ENCODE measurements at regions not wholly inside any gene's neighbourhood (a gene's known extent, or its start where the extent isn't known, plus 50 kb on each side); places are given as distances from the start of the nearest gene placed in this dataset.

GRCh38 chr6:139847457-139847813 lies 473.0 kb upstream of the CITED2 start:
- no peaks in the 10 kb centered on the region for H3F3A ChIP-seq (ENCODE audit: insufficient read depth, low read length)
- H3K4me3 ChIP-seq (ENCODE audit: low read length) = no peak overlapping the region
- H4K20me1 ChIP-seq (ENCODE audit: insufficient read depth, low read length) = no peaks in the 10 kb centered on the region
- H3K9ac ChIP-seq (ENCODE audit: low read length) = no peak overlapping the region
- H3K27me3 ChIP-seq (replicated peaks; ENCODE audit: insufficient read depth, low read length) = no peaks in the 10 kb centered on the region
- H3K9me3 ChIP-seq (replicated peaks; ENCODE audit: insufficient read depth, low read length) = no peaks in the 10 kb centered on the region
- H3K36me3 ChIP-seq (replicated peaks; ENCODE audit: insufficient read depth, low read length) = no peaks in the 10 kb centered on the region
- TF ChIP-seq, protein P1, sequence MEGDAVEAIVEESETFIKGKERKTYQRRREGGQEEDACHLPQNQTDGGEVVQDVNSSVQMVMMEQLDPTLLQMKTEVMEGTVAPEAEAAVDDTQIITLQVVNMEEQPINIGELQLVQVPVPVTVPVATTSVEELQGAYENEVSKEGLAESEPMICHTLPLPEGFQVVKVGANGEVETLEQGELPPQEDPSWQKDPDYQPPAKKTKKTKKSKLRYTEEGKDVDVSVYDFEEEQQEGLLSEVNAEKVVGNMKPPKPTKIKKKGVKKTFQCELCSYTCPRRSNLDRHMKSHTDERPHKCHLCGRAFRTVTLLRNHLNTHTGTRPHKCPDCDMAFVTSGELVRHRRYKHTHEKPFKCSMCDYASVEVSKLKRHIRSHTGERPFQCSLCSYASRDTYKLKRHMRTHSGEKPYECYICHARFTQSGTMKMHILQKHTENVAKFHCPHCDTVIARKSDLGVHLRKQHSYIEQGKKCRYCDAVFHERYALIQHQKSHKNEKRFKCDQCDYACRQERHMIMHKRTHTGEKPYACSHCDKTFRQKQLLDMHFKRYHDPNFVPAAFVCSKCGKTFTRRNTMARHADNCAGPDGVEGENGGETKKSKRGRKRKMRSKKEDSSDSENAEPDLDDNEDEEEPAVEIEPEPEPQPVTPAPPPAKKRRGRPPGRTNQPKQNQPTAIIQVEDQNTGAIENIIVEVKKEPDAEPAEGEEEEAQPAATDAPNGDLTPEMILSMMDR (IDR thresholded peaks at IDR 0.05; ENCODE audit: low read length) = no peak
- TF ChIP-seq EZH2 (optimal IDR thresholded peaks at IDR 0.05; ENCODE audit: low read depth, low read length) (no peak), EZH2phosphoT487 (IDR thresholded peaks at IDR 0.05; ENCODE audit: low read length) (no peak)
- H3K4me2 ChIP-seq (ENCODE audit: low read depth, low read length) = no peak overlapping the region
- H3K9me2 ChIP-seq (replicated peaks; ENCODE audit: insufficient read depth, low read length) = no peaks in the 10 kb centered on the region
- H3K27ac ChIP-seq (ENCODE audit: low read length) = no peak overlapping the region
- no peaks in the 10 kb centered on the region for H3K79me2 ChIP-seq (ENCODE audit: low read length)
- H3K4me1 ChIP-seq (ENCODE audit: low read length) = no peaks in the 10 kb centered on the region
- H2AFZ ChIP-seq (ENCODE audit: low read length) = no peak overlapping the region
- no peak for DNase-seq

DNA sequence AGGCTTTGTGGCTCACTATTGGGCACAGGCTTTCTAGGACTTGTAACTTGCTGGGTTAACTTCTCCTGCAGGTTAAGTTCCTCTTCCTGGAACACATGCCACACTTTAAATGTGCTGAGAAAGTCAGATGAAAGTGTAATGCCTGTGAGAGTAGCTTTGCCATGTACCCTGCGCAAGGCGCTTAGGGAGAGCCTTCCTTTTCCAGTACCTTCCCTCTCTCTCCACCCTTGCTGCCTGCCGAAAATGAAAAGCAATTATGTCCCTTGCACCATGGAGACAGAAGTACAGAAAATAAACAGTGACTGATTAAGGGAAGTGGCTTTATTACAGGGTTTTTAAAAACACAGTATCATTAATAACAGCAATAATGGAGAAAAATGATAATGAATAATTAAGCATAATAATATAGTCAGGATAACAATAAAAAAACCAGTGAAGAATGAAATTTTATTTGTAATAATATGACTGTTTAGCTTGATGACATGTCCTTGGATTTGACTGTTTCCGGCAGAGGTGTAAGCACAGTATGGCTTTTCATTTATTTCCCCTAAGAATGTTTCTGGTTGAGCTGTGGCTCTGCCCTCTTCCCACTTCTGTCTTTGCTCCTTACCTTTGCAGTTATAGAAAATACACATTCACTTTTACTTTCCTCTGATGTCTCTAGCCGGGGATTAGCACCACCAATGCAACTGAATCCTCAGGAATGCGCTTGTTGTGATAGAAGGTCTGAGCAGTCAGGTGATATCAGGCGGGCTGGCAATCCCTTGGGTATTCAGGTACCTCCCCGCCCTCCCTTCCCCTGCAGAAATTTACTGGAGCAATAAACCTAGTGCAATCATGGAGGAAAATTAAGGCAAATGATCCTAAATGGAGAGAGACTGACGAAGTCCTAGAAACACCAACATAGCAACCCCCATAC lies 472.3 kb upstream of the CITED2 start:
- no peak overlapping the region for H3K4me3 ChIP-seq (ENCODE audit: low read length)
- no peaks in the 10 kb centered on the region for H4K20me1 ChIP-seq (ENCODE audit: insufficient read depth, low read length)
- H3K27me3 ChIP-seq (replicated peaks; ENCODE audit: insufficient read depth, low read length) = no peaks in the 10 kb centered on the region
- peaks cover 4% of the 10 kb centered on the region for H3K4me1 ChIP-seq (ENCODE audit: low read length)
- H3F3A ChIP-seq (ENCODE audit: insufficient read depth, low read length) = no peaks in the 10 kb centered on the region
- H3K9me2 ChIP-seq (replicated peaks; ENCODE audit: insufficient read depth, low read length) = no peaks in the 10 kb centered on the region
- TF ChIP-seq EZH2 (optimal IDR thresholded peaks at IDR 0.05; ENCODE audit: low read depth, low read length) = no peak
- TF ChIP-seq, protein P1 (IDR thresholded peaks at IDR 0.05; ENCODE audit: low read length) = no peak
- no peak for TF ChIP-seq EZH2phosphoT487 (IDR thresholded peaks at IDR 0.05; ENCODE audit: low read length)
- no peaks in the 10 kb centered on the region for H3K9me3 ChIP-seq (replicated peaks; ENCODE audit: insufficient read depth, low read length)
- no peak overlapping the region for H2AFZ ChIP-seq (ENCODE audit: low read length)
- H3K4me2 ChIP-seq (ENCODE audit: low read depth, low read length) = no peak overlapping the region
- no peaks in the 10 kb centered on the region for H3K36me3 ChIP-seq (replicated peaks; ENCODE audit: insufficient read depth, low read length)
- no peaks in the 10 kb centered on the region for H3K79me2 ChIP-seq (ENCODE audit: low read length)
- no peak for DNase-seq
- H3K27ac ChIP-seq (ENCODE audit: low read length) = no peak overlapping the region
- no peak overlapping the region for H3K9ac ChIP-seq (ENCODE audit: low read length)

- DNase-seq = no peak
- Histone ChIP-seq H3K36me3 (replicated peaks; ENCODE audit: insufficient read depth, low read length) (no peaks in the 10 kb centered on the region), H3K27me3 (replicated peaks; ENCODE audit: insufficient read depth, low read length) (no peaks in the 10 kb centered on the region), H3F3A (ENCODE audit: insufficient read depth, low read length) (no peaks in the 10 kb centered on the region; the same call in 1 of the 2 replicates), H3K9ac (ENCODE audit: low read length) (no peak overlapping the region), H3K4me1 (ENCODE audit: low read length) (peaks cover 7% of the 10 kb centered on the region), H2AFZ (ENCODE audit: low read length) (no peak overlapping the region), H3K27ac (ENCODE audit: low read length) (no peak overlapping the region), H4K20me1 (ENCODE audit: insufficient read depth, low read length) (no peaks in the 10 kb centered on the region), H3K4me2 (ENCODE audit: low read depth, low read length) (no peak overlapping the region), H3K4me3 (ENCODE audit: low read length) (no peak overlapping the region), H3K9me3 (replicated peaks; ENCODE audit: insufficient read depth, low read length) (no peaks in the 10 kb centered on the region), H3K9me2 (replicated peaks; ENCODE audit: insufficient read depth, low read length) (no peaks in the 10 kb centered on the region), H3K79me2 (ENCODE audit: low read length) (no peaks in the 10 kb centered on the region)
- no peak for TF ChIP-seq EZH2 (optimal IDR thresholded peaks at IDR 0.05; ENCODE audit: low read depth, low read length)
Observed at GRCh38 chr6:139844907-139845306, 470.5 kb upstream of the CITED2 start.

- Histone ChIP-seq H4K20me1 (ENCODE audit: insufficient read depth, low read length) (no peaks in the 10 kb centered on the region), H3K79me2 (ENCODE audit: low read length) (no peaks in the 10 kb centered on the region), H3K9me3 (replicated peaks; ENCODE audit: insufficient read depth, low read length) (no peaks in the 10 kb centered on the region), H3K4me2 (ENCODE audit: low read depth, low read length) (peak overlapping the region; percentile 40; the same call in 1 of the 2 replicates), H3K27ac (ENCODE audit: low read length) (no peak overlapping the region), H2AFZ (ENCODE audit: low read length) (no peak overlapping the region; the same call in 1 of the 2 replicates), H3K4me1 (ENCODE audit: low read length) (peaks cover 7% of the 10 kb centered on the region), H3K9me2 (replicated peaks; ENCODE audit: insufficient read depth, low read length) (no peaks in the 10 kb centered on the region), H3F3A (ENCODE audit: insufficient read depth, low read length) (no peaks in the 10 kb centered on the region; the same call in 1 of the 2 replicates), H3K27me3 (replicated peaks; ENCODE audit: insufficient read depth, low read length) (no peaks in the 10 kb centered on the region), H3K4me3 (ENCODE audit: low read length) (peak overlapping the region; percentile 31; the same call in 1 of the 2 replicates), H3K9ac (ENCODE audit: low read length) (no peak overlapping the region), H3K36me3 (replicated peaks; ENCODE audit: insufficient read depth, low read length) (no peaks in the 10 kb centered on the region)
- DNase-seq = peak; percentile 15
- TF ChIP-seq, protein P1 (IDR thresholded peaks at IDR 0.05; ENCODE audit: low read length) = no peak
- TF ChIP-seq EZH2 (optimal IDR thresholded peaks at IDR 0.05; ENCODE audit: low read depth, low read length) (no peak), EZH2phosphoT487 (IDR thresholded peaks at IDR 0.05; ENCODE audit: low read length) (no peak)
Observed at GRCh38 chr6:139841794-139842215, 467.4 kb upstream of the CITED2 start.
